Muscle of arm (tissue), 1 donor: ENCODE measurements at regions not wholly inside any gene's neighbourhood (a gene's known extent, or its start where the extent isn't known, plus 50 kb on each side); places are given as distances from the start of the nearest gene placed in this dataset.

Experiments used
- DNase-seq: peaks from one replicate; pipeline ENCODE4 v3.0.0-alpha.2; 2013

DNA sequence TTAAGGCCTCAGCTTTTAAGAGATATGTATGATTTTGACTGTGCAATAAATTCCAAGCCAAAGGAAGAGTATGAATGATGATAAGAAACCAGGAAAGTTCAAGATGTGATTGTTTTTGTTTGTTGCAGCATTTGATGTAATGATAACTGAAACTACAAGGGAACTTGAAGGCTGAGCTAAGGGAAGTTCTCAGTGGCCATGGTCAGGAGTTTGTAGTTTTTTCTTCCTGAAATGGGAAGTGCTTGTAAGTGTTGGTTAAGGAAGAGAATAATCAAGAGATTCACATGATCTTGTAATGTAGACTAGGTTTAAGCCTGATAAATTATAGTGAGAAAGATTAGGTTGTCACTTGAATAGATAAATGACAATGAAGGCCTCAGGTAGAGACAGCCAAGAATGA lies 53.4 kb downstream of the PTCHD4 start:
- no peak for DNase-seq

DNA sequence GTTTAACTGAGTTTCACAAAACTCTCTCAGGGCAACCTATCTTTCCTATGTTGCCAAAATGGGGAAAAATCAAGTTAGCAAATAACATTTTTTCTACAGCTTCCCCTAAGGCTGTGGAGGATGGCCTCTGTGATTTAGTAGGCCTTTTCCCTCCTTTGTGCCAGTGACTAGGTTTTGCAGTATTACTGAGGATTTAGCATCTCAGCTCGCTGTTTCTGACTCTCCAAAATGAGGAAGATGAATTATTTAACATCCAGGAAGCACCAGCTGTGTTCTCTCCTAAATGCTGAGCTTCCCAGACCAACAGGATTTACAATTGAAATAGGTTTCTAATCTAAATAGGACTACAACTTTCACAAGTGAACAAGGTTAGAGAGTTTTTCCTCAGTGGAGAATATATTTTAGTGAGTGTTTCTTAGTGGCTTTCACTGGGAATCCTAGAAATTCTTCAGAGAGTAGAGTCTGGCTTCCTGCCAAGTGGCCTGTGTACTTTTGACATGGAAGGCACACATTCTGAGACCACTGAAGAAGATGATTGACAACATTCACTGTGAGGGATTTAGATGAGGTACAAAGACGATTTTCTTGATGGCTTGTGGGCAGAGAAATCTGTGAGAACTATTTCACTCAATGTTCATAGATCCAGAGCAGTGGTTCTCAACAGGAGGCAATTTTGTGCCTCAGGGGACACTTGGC lies 62.4 kb downstream of the PTCHD4 start:
- no peak for DNase-seq

- DNase-seq: no peak
Measured at GRCh38 chr6:48041894-48042293, 69.1 kb downstream of the PTCHD4 start.

- DNase-seq: no peak
Measured at GRCh38 chr6:48037946-48038345, 73.1 kb downstream of the PTCHD4 start.

- DNase-seq: no peak
Measured at GRCh38 chr6:48036316-48036715, 74.7 kb downstream of the PTCHD4 start.

DNA sequence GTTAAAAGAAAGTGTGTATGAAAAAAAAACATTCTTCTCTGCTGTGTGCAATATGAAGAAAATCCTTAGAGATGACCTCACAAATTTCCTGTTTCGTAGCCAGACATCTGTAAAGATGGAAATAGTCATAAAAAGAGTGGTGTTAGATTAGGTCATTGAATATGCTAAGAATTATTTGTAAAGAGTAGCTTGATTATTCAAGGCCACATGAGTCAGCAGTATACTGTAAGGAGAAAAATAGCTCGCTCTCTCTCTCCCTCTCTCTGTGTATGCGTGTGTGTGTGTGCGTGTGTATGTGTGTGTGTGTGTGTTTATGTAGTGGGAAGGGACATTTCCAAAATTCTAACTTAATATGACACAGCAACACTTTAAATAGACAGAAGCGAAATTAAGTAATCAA lies 78.8 kb downstream of the PTCHD4 start:
- DNase-seq: peak; percentile 53

DNA sequence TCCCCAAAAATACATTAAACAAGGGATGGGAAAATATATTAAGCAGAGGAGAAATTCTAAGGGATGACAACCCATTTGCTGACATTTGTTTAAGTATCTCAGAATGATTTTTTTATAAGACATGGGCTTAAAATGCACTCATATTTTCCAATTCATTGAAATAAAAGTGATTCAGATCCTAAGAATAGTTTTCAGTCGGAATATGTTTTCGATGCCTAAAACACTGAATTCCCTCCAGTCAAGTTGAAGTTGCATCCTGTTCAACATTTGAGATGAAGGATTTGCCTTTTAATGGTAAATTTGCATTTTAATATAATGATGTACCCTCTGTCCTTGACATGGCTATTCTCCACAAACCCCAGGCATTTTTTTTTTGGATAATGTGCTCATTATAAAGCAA lies 79.3 kb downstream of the PTCHD4 start:
- DNase-seq: peak; percentile 32

DNA sequence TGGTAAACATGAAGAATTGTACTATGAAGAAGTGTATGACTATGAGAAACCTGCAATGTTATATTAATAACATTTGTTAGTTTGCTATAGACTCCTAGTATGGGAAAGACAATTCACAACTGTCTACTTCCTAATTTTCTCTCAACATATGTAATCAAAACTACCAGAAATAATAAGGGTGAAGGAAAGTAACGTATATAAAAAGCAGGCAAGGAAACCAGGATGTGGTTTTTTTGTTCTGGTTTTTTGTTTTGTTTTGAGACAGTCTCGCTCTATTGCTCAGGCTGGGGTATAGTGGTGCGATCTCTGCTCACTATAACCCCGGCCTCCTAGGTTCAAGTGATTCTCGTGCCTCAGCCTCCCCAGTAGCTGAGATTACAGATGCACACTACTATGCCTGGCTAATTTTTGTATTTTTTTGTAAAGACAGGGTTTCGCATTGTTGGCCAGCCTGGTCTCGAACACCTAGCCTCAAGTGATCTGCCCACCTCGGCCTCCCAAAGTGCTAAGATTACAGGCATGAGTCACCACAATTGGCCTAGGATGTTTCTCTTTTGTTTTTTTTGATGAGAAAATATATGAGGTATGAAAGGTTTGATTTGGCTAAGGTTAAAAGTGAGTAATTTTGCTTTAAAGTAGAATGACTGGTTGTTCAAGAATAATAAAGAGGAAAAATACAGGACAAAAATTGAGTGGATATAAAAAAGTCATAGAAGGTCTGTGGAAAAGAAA lies 83.1 kb downstream of the PTCHD4 start:
- DNase-seq: no peak

DNA sequence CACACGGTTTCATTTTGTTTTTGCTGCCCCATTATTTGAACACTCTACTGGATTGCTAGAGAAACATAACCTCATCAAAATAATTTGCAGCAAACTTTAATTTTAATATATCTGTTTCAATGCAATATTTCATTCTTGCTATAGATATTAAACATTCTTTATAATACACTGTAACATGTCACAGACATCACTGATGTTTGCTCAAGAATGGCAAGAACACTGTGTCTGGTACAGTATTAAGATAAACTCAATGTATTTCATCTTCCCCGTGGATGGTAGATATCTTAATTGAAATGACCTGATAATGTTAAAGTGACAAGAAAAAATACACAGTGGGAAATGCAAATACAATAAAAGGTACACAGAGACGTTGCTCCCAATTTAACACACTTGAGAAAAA lies 86.0 kb downstream of the PTCHD4 start:
- no peak for DNase-seq

DNA sequence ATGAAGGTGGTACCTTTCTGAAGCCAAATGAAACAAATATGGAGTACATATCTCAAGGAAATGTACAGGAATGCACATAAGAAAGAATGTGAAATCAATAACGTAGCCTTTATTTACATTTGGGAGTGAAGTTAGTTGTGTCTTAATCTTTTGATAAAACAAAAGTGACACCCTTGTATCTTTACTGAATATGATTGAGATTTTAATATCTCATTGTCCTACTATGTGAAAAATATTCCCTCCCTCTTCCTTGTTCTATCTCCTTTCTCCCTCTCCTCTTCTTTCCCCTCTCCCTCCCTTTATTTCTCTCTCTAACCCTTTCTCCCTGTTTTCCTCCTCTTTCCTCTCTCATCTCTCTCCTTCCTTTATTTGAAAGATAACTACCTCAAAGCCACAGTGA lies 89.1 kb downstream of the PTCHD4 start:
- DNase-seq: no peak

- no peak for DNase-seq
Measured at GRCh38 chr6:48016020-48016755, 94.8 kb downstream of the PTCHD4 start.

DNA sequence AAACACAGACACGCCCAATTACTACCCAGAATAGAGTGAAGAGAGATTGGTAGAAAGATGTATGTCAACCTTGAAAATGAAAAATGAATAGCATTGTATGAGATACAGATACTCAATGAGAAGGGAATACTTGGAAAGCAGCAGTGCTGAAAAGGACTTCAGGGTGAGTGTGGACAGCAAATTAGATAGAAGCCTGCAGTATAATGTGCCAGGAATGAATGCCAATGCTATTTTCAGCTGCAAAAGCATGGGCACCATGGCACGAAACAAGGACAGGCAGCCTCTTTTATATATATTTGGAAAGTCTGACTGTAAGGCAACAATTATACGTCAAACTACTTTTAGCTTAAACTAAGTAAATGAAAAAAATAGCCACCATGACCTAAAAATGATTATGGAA lies 118.2 kb downstream of the PTCHD4 start:
- no peak for DNase-seq

DNA sequence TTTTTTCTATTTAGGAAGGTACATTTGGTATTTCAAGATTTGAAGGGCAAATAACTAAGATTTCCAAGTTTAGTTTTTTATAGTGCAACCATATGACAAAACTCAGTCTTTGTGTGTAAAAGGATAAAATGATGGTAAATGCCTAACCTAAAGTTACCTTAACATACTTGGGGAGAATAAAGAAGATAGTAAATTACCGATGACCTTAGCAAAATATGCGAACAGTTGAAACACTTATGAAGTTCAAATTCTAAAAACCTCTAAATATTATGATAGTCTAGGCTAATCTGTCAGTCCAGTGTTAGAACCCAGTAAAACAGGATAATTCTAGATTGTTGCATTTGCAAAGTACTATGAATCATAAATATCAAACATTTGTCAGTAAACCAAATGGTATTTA lies 127.5 kb downstream of the PTCHD4 start:
- DNase-seq: no peak

- DNase-seq: no peak
Measured at GRCh38 chr6:47977314-47977713, 133.7 kb downstream of the PTCHD4 start.

DNA sequence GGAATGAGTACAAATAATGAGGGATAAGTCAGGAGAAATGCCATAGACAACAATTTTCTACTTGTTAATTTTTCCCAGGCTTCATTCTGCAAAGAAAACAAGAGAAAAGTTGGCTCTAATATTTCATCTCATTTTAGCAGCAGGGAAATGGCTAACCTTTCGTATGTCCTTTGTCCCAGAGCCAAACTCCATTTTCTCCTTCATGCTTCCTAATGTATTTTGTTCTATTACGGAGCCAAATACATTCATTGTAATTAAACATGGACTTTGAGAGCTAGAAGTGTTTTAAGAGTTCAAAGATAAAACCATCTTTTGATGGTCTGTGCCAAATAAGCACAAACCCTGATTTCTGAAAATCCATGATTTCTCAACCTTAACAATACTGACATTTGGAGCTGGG lies 136.9 kb downstream of the PTCHD4 start:
- DNase-seq: peak; percentile 22

- DNase-seq: no peak
Measured at GRCh38 chr6:47970826-47971225, 140.2 kb downstream of the PTCHD4 start.

- no peak for DNase-seq
Measured at GRCh38 chr6:47967843-47968242, 143.2 kb downstream of the PTCHD4 start.

DNA sequence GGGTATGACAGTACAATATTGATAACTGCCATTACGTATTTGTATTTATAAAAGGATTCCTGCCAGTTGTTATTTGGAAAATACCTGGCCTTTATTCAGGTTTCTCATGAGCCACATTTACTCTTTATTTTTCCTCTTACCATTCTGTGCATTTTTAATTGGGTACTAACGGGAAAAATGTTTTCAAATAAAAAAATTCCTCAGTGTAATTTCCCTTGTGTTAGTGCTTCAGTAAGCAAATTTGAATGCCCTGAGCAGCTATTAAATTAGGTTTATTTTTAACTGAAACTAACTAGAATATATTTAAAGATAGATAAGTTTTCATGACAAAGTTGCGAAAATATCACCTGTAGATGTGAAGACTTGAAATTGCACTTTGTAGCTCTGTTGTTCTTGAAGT lies 146.0 kb downstream of the PTCHD4 start:
- no peak for DNase-seq

DNA sequence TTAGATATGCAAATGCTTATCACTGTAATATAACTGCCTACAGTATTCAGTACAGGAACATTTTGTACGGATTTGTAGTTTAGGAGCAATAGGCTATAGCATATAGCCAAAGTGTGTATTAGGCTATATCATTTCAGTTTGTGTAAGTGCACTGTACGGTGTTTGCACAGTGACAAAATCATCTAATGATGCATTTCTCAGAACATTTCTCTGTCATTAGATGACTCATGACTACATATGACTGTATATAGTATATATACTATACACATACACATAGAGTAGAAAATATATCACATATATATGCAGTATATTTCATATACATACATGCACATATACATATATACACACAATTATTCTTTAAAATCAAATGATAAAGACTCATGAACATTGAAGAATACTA lies 158.4 kb downstream of the PTCHD4 start:
- no peak for DNase-seq

DNA sequence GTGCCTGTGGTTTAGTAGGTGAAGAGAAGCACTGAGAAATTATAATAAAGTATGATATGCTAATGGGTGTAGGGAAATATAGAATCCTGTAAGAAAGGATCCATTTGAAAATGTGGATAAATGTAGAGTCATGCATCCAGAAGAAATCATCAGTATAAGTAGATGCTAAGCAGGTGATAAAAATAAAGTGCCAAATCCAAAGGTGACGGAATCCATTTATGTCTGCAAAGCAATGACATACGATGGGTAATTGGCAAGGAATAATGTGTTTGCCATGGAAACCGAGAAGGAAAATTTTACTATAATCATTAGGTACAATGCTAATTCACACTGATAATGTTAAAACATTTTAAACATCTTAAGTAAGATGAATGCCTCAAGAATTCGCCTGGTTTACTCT lies 163.0 kb downstream of the OPN5 start:
- DNase-seq: no peak

DNA sequence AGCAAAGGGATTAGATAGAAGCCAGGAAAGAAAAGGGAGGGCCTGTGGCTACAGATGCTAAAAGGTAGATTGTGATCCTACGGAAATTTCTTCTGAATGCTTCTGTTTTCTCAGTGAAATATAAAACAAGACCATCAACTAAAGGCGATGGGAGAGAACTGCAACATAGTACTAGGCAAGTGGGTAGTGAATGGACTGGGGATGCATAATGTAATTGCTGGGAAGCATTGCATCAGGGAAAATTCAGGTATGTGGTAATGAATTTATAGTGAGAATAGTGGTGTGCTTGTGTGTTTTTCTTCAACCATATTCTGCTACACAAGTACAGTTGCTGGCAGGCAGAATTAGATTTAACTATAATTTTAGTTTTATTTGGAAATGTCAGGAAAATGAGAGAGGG lies 156.6 kb downstream of the OPN5 start:
- DNase-seq: no peak

GRCh38 chr6:47936820-47937219 lies 155.0 kb downstream of the OPN5 start:
- DNase-seq: no peak

- no peak for DNase-seq
Measured at GRCh38 chr6:47934023-47934422, 152.2 kb downstream of the OPN5 start.
